COLO668 (cell line): ENCODE measurements at regions not wholly inside any gene's neighbourhood (a gene's known extent, or its start where the extent isn't known, plus 50 kb on each side); places are given as distances from the start of the nearest gene placed in this dataset.

Experiments
- DNase-seq: peaks from one replicate; lab custom pipeline; 2025; ENCODE audit not compliant: unreplicated experiment; lab: John Stamatoyannopoulos, UW

GRCh38 chr14:98859301-98859700, 412.7 kb downstream of the BCL11B start:
- no peak for DNase-seq

GRCh38 chr14:98864211-98864610, 407.8 kb downstream of the BCL11B start:
- DNase-seq: no peak

GRCh38 chr14:98867146-98867545, 404.9 kb downstream of the BCL11B start:
- no peak for DNase-seq

GRCh38 chr14:98867726-98868125, 404.3 kb downstream of the BCL11B start:
- DNase-seq: no peak

- DNase-seq: no peak
These were observed 403.1 kb downstream of the BCL11B start for GRCh38 chr14:98868866-98869265.

GRCh38 chr14:98871796-98872195, 400.2 kb downstream of the BCL11B start:
- no peak for DNase-seq

- no peak for DNase-seq
These were observed 394.9 kb downstream of the BCL11B start for GRCh38 chr14:98877065-98877464.

GRCh38 chr14:98878282-98878681, 393.7 kb downstream of the BCL11B start:
- no peak for DNase-seq

- DNase-seq: no peak
These were observed 385.0 kb downstream of the BCL11B start for GRCh38 chr14:98886982-98887381.

- no peak for DNase-seq
These were observed 383.7 kb downstream of the BCL11B start for GRCh38 chr14:98888281-98888680.

- no peak for DNase-seq
These were observed 382.8 kb downstream of the BCL11B start for GRCh38 chr14:98888927-98889835.

GRCh38 chr14:98889836-98890185, 382.2 kb downstream of the BCL11B start:
- DNase-seq: no peak

GRCh38 chr14:98890556-98891340, 381.2 kb downstream of the BCL11B start:
- no peak for DNase-seq

GRCh38 chr14:98893675-98894074, 378.3 kb downstream of the BCL11B start:
- DNase-seq: no peak

GRCh38 chr14:98894600-98894999, 377.4 kb downstream of the BCL11B start:
- no peak for DNase-seq

- no peak for DNase-seq
These were observed 375.5 kb downstream of the BCL11B start for GRCh38 chr14:98896449-98896848.

- DNase-seq: no peak
These were observed 374.2 kb downstream of the BCL11B start for GRCh38 chr14:98897605-98898309.

GRCh38 chr14:98899441-98899840, 372.6 kb downstream of the BCL11B start:
- no peak for DNase-seq

GRCh38 chr14:98900236-98900635, 371.8 kb downstream of the BCL11B start:
- DNase-seq: no peak

- DNase-seq: no peak
These were observed 371.2 kb downstream of the BCL11B start for GRCh38 chr14:98900798-98901197.

GRCh38 chr14:98901511-98902205, 370.3 kb downstream of the BCL11B start:
- DNase-seq: no peak
